ENCODE measurements at regions not wholly inside any gene's neighbourhood (a gene's known extent, or its start where the extent isn't known, plus 50 kb on each side); places are given as distances from the start of the nearest gene placed in this dataset.
"Not testable (repeated sequence)": the region's sequence is repeated elsewhere in the genome, so short reads cannot be mapped to it uniquely, and the experiment has no call there.

DNA sequence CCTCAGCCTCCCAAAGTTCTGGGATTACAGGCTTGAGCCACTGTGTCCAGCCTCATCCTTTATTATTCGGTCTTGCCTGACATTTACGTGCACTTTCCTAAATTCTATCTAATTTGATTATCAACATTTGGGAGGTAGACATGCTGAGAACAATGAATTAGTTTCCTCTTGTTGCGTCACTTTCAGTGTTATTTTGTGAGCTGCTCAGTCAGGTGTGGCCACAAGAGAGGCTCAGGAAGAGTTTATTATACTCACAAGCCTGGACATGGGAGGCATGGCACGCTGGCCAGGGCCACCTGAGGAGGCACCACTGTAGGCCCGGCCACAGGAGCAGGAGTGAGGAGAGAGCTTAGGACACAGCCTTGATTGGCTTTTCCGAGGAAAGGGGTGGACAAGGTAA lies 59.7 kb upstream of the RBFOX2 start:
- DNase-seq = no peak

DNA sequence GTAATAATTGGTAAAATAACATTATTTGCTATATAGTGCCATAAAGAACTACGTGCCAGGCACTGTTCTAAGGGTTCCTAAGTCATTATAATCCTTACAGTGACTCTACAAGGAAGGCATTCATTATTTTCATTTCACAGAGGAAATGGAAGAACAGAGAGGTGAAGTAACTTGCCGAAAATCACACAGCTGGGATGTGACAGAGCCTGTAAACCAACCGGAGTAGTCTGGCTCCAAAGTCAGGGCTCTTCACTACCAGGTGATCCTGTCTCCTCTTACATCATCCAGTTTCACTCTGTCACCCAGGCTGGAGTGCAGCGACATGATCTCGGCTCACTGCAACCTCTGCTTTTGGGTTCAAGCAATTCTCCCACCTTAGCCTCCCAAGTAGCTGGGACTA lies 59.2 kb upstream of the RBFOX2 start:
- DNase-seq = no peak

DNA sequence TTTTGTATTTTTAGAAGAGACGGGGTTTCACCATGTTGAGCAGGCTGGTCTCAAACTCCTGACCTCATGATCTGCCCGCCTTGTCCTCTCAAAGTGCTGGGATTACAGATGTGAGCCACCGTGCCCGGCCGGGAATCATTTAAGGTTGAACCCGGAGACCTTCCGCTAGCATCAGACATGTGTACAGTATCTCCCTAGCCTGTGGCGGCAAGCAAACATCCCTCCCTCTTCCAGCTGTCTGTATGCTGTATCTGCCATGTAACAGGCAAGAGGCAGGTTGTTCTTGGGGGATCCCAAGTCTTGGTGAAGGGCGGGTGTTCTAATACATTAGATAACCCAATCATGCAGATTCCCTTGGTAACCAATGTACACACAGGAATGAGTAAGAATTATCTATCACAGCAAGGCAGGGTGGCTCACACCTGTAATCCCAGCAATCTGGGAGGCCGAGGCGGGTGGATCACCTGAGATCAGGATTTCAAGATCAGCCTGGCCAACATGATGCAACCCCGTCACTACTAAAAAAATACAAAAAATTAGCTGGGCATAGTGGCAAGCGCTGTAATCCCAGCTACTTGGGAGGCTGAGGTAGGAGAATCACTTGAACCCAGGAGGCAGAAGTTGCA lies 58.1 kb upstream of the RBFOX2 start:
- no peak for DNase-seq

DNA sequence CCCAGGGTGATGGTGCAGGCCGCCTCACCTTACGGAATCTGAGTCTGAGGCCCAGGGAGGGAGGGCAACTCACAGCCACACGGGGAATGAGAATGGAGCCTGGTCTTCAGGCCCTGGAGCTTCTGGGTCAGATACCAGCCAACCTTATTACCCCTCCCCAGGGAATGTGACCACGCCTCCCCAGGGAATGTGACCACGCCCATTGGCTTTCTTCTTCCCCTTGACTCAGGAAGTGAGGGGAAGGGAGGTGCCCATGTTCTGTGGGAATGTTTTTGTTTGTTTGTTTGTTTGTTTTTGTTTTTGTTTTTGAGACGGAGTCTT lies 57.5 kb upstream of the RBFOX2 start:
- no peak for DNase-seq

DNA sequence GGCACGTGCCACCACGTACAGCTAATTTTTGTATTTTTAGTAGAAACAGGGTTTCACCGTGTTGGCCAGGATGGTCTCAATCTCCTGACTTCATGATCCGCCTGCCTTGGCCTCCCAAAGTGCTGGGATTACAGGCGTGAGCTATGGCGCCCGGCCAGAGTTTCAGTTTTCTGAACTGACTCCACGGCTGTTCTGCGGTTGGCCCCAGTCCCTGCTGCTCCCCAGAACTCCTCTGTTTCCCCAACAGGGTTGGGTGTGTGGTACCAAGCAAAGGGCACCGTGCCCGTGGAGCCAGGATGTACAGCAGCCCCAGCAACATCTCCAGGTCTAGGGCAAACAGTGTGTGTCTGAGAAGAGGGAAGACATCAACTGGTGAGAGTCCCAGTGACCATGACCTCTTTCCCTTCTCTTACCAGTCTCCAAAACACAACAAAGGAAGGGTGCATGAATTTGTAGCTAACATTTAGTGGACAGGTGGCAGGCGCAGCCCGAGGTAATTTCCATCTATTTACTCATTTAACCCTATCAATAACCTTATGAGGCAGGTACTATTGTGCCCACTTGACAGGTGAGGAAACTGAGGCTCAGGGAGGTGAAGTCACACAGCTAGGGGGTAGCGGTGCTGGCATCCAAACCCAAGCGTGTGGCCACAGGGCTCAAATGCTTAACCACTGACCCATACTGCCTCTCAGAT lies 57.0 kb upstream of the RBFOX2 start:
- no peak for DNase-seq

DNA sequence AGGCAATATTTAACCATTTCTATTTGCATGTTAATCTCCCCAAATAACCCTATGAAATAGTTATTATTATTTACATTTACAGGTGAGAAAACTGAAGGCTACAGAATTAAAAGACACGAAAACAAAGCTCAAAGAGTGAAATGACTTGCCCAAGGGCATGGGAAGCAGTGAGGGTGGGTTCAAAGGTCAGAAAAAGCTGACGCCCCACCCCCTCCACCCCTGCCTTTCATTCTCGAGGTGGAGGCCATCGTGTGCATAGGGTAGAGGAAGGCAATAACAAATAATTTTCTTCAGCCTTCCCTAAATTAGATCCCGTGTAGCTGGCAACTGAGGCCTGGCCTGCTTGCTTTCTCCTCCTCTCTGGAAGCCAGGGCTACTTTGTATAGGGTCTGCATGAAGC lies 56.1 kb upstream of the RBFOX2 start:
- no peak for DNase-seq

DNA sequence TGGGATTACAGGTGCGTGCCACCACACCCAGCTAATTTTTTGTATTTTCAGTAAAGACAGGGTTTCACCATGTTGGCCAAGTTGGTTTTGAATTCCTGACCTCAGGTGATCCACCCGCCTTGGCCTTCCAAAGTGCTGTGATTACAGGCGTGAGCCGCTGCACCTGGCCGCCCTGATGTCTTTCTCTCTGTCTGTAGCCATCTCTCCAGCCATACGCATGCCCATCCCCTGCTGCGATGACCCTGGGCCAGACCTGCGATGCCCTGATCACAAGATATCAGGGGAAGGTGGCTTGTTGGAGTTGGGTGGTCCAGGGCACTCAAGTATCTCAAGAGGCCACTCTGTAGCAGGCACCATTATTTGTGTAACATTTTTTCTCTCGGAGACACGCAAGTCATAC lies 54.4 kb upstream of the RBFOX2 start:
- DNase-seq = no peak

DNA sequence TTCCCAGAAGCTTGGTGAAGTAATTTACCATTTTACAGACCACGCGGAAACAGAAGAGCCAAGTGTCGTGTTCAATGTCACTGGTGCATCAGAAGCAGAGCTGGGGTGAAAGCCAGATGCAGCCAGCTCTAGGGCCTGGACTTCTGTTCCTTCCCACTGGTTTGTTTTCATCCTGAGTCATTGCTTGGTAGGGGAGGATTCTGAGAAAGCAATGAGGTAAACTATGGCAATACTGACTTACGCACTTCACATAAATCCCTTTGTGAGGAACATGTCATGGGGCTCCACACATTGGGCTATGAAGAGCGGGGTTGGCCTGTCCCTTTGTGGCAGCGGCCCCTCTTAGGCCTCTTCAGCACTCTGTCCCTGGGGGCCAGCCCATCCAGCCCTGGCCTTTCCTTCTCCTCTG lies 52.4 kb upstream of the RBFOX2 start:
- peak; percentile 74 for DNase-seq

DNA sequence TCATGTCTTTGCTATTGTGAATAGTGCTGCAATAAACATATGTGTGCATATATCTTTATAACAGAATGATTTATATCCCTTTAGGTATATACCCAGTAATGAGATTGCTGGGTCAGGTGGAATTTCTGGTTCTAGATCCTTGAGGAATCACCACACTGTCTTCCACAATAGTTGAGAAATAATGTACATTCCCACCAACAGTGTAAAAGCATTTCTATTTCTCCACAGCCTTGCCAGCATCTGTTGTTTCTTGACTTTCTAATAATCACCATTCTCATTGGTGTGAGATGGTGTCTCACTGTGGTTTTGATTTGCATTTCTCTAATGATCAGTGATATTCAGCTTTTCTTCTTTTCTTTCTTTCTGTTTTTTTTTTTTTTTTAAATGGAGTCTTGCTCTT lies 51.7 kb upstream of the RBFOX2 start:
- DNase-seq = not testable (repeated sequence)

DNA sequence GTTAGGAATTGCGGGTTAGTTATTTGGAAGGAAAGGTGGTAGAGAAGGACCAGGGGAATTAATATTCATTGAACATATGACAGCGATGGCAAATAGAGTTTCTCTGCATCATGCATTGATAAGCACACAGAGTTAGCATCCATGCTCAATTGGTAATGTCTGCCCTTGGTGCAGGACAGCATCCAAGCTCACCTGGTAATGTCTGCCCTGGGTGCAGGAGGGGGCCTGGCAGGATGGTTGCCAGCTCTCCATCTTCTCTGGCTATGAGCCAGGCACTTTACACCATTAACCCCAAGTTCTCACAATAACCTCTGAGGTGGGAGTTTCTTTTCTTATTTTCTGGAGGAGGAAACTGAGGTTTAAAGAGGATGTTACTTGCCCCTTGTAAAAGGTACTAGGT lies 50.4 kb upstream of the RBFOX2 start:
- DNase-seq = no peak
